ENCODE measurements at regions not wholly inside any gene's neighbourhood (a gene's known extent, or its start where the extent isn't known, plus 50 kb on each side); places are given as distances from the start of the nearest gene placed in this dataset.

DNA sequence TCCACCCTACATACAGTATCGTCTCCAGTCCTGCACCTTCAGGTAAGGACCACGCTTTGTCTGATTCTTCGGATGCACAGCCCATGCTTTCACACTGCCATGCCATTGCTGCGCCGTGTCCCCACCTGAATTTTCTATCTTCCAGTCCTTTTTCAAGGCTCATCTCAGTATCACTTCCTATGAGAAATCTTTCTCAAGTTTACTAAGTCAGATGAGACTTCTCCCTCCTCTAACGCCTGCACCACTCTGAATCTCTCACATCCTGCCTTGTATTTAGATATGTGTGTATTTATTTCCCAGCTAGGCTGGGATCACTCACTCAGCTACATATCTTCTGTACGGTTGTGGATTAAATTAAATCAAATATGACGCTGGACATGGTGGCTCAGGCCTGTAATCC lies 116.8 kb downstream of the SMIM20 start:
- no peaks in the 10 kb centered on the region for H3K27me3 ChIP-seq
- DNase-seq (no peak), ATAC-seq (ENCODE audit: low FRiP score in 2 of 2) (no peak)
- no peaks in the 10 kb centered on the region for H3K36me3 ChIP-seq
- no peak overlapping the region for H3K27ac ChIP-seq
- 87 to 92% methylated on average over 8 of the region's 8 CpGs for WGBS, 2 donors
- H3K9me3 ChIP-seq = no peaks in the 10 kb centered on the region
- no peak overlapping the region for H3K4me3 ChIP-seq
- peaks cover 3 to 7% (median 7%) of the 10 kb centered on the region in 4 donors for H3K4me1 ChIP-seq
- TF ChIP-seq EP300 (IDR thresholded peaks at IDR 0.05) = no peak
- no peak for TF ChIP-seq POLR2AphosphoS5 (IDR thresholded peaks at IDR 0.05)
- TF ChIP-seq, protein P1, sequence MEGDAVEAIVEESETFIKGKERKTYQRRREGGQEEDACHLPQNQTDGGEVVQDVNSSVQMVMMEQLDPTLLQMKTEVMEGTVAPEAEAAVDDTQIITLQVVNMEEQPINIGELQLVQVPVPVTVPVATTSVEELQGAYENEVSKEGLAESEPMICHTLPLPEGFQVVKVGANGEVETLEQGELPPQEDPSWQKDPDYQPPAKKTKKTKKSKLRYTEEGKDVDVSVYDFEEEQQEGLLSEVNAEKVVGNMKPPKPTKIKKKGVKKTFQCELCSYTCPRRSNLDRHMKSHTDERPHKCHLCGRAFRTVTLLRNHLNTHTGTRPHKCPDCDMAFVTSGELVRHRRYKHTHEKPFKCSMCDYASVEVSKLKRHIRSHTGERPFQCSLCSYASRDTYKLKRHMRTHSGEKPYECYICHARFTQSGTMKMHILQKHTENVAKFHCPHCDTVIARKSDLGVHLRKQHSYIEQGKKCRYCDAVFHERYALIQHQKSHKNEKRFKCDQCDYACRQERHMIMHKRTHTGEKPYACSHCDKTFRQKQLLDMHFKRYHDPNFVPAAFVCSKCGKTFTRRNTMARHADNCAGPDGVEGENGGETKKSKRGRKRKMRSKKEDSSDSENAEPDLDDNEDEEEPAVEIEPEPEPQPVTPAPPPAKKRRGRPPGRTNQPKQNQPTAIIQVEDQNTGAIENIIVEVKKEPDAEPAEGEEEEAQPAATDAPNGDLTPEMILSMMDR (IDR thresholded peaks at IDR 0.05) = no peak
- TF ChIP-seq POLR2A (IDR thresholded peaks at IDR 0.05) = no peak

DNA sequence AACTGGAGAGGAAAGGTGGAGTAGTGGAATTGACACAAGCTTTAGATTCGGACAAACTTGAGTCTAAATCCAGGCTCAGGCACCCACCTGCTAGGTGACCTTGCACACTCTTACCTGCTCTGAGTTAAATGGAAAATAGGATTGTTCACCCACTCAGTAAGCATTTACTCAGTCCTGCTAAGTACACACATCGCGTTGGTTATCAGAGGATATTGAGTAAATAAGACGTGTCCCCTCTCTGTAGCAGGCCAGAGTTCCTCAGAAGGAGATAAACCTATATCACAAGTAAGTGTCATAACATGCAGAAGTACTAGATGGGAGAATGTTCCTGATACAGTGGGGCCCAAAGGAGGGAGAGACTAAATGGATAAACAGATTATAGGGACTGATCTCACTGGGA lies 117.7 kb downstream of the SMIM20 start:
- WGBS, 2 donors = 63 to 81% methylated on average over 4 of the region's 4 CpGs
- H3K4me3 ChIP-seq = no peak overlapping the region
- H3K27me3 ChIP-seq = no peaks in the 10 kb centered on the region
- no peak for ATAC-seq (ENCODE audit: low FRiP score in 2 of 2)
- no peak overlapping the region for H3K27ac ChIP-seq
- TF ChIP-seq, protein P1 (IDR thresholded peaks at IDR 0.05) = no peak
- TF ChIP-seq POLR2AphosphoS5 (IDR thresholded peaks at IDR 0.05) (no peak), EP300 (IDR thresholded peaks at IDR 0.05) (no peak), POLR2A (IDR thresholded peaks at IDR 0.05) (no peak)
- peaks cover 3 to 7% (median 7%) of the 10 kb centered on the region in 4 donors for H3K4me1 ChIP-seq
- no peaks in the 10 kb centered on the region for H3K9me3 ChIP-seq
- H3K36me3 ChIP-seq = no peaks in the 10 kb centered on the region
- DNase-seq = no peak

DNA sequence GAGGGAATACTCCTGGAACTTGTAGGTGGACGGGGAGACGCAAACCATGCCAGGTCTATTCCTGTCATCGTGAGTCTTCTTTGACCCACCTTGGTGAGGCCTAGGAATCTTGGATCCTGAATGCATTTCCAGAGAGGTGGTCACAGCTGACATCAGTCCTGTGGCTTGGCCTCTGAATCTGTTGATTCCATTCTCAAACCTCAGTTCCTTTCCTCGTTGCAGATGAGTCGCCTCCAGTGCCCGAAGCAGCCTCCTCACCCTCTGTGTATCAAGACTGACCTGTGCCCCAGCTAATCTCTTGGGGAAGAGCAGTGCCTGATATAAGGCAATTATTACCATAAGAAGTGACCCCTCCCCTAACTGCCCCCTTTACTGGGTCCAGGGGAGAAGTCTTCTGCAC lies 118.1 kb downstream of the SMIM20 start:
- no peak overlapping the region for H3K4me3 ChIP-seq
- no peak overlapping the region for H3K27ac ChIP-seq
- ATAC-seq (ENCODE audit: low FRiP score in 2 of 2) (peak in 1 of 2 donors; percentile 21), DNase-seq (no peak)
- 76 to 92% methylated on average over 6 of the region's 6 CpGs for WGBS, 2 donors
- H3K9me3 ChIP-seq = no peaks in the 10 kb centered on the region
- H3K27me3 ChIP-seq = no peaks in the 10 kb centered on the region
- peaks cover 3 to 7% (median 7%) of the 10 kb centered on the region in 4 donors for H3K4me1 ChIP-seq
- H3K36me3 ChIP-seq = no peaks in the 10 kb centered on the region
- TF ChIP-seq POLR2A (IDR thresholded peaks at IDR 0.05) = no peak
- TF ChIP-seq EP300 (IDR thresholded peaks at IDR 0.05) = no peak
- no peak for TF ChIP-seq POLR2AphosphoS5 (IDR thresholded peaks at IDR 0.05)
- TF ChIP-seq, protein P1 (IDR thresholded peaks at IDR 0.05) = no peak

DNA sequence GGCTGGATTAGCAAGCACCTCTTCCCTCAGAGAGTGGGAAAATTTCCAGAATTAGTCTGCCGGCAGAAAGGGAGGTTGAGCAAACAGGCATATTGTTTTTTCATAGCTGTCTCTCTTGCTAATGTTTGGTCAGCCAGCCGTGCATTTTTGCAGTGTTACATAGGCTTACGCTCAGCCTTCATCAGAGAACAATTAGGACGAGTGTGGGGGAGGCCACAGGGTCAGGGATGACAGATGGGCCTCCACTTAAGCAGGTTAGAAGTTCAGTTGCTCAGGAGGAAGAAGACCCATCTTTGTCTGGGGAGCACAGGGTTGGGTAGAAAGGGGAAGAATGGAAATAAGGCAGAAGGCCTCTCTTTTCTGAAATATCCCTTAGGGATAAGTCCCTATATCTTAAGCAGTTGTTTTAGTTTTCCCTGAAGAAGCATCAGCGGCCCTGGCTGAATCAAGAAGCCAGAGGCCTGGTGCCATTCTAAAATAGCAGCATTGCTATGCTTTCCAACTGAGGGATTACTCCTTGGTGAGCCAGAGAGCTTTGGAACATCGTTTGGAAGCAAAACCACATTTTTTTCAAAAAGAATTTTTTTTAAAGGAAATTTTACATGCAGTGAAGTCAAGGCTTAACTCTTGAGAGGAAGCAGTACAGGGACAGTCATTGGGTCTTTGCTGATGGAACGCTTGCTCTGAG lies 118.8 kb downstream of the SMIM20 start:
- Histone ChIP-seq H3K27ac (peak overlapping the region in 1 of 4 donors; percentile 43), H3K27me3 (no peaks in the 10 kb centered on the region), H3K9me3 (no peaks in the 10 kb centered on the region), H3K36me3 (no peaks in the 10 kb centered on the region), H3K4me3 (no peak overlapping the region), H3K4me1 (peaks cover 3 to 7% (median 7%) of the 10 kb centered on the region in 4 donors)
- 64 to 65% methylated on average over 7 of the region's 7 CpGs for WGBS, 2 donors
- peak in 1 of 2 donors; percentile 77 for ATAC-seq (ENCODE audit: low FRiP score in 2 of 2)
- no peak for TF ChIP-seq POLR2A (IDR thresholded peaks at IDR 0.05)
- TF ChIP-seq, protein P1 (IDR thresholded peaks at IDR 0.05) = no peak
- TF ChIP-seq EP300 (IDR thresholded peaks at IDR 0.05) = no peak
- no peak for TF ChIP-seq POLR2AphosphoS5 (IDR thresholded peaks at IDR 0.05)
- DNase-seq = no peak

DNA sequence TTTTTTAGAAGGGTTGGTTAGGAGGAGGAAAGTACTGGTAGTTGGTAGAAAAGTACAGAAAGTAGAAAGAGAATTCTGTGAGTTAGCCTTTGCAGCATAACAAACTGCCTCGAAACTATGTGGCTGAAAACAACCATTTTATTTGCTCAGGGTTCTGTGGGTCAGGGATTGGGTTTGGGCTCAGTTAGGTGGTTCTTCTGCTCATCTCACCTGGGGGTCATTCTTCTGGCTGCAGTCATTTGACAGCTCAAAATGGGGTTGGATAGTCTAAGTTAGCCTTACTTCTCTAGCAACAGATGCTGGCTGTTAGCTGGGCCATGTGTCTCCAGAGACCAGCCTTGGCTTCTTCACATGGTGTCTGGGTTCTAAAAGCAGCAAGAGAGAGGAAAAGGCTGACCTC lies 119.4 kb downstream of the SMIM20 start:
- 89 to 93% methylated on average over 1 of the region's 1 CpG for WGBS, 2 donors

More for the DNA sequence above, 119.4 kb downstream of the SMIM20 start:
- Histone ChIP-seq H3K4me3 (no peak overlapping the region), H3K27ac (no peak overlapping the region), H3K9me3 (no peaks in the 10 kb centered on the region), H3K27me3 (no peaks in the 10 kb centered on the region), H3K36me3 (no peaks in the 10 kb centered on the region), H3K4me1 (peaks cover 3 to 7% (median 7%) of the 10 kb centered on the region in 4 donors)
- no peak for ATAC-seq (ENCODE audit: low FRiP score in 2 of 2)
- TF ChIP-seq, protein P1 (IDR thresholded peaks at IDR 0.05) = no peak
- TF ChIP-seq POLR2A (IDR thresholded peaks at IDR 0.05) (no peak), EP300 (IDR thresholded peaks at IDR 0.05) (no peak), POLR2AphosphoS5 (IDR thresholded peaks at IDR 0.05) (no peak)
- DNase-seq = no peak
